NCI-H1417 (cell line): ENCODE measurements at regions not wholly inside any gene's neighbourhood (a gene's known extent, or its start where the extent isn't known, plus 50 kb on each side); places are given as distances from the start of the nearest gene placed in this dataset.

ENCODE experiments used
- DNase-seq, 3 experiments: peaks; one replicate each; lab custom pipeline; 2025; lab: John Stamatoyannopoulos, UW

DNA sequence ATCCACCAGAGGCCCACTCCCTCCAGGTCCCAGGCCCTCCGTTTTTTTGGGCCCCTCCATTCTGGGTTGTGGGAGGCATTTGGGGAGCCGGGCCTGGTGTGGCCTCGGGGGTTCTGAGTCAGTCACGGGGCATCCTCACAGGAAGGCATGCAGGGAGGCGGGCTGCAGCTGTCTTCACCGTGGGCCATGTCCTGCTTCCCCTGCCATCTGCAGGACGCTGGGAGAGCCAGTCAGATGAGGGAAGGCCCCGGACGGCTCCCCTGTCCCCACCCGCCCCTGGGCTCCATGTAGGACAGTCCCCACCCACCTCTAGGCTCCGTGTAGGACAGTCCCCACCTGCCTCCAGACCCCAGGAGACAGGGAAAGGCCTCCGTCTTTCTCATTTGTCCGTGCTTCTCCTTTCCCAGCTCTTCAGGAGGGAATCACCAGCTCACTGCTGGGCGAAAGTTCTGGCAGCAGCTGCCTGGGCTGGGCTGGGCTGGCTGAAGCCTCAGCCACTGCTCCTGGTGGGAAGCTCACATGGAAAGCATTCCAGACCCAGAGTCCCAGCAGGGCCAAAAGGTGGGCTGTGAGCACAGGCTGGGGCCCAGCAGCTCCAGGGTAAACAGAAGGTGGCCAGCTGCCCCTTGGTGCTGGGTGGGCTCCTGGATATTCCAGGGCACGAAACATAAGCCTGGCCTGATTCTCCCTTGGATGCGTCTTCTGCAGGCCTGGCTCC is 217.8 kb downstream of the KIF26A start:
- no peak for DNase-seq

DNA sequence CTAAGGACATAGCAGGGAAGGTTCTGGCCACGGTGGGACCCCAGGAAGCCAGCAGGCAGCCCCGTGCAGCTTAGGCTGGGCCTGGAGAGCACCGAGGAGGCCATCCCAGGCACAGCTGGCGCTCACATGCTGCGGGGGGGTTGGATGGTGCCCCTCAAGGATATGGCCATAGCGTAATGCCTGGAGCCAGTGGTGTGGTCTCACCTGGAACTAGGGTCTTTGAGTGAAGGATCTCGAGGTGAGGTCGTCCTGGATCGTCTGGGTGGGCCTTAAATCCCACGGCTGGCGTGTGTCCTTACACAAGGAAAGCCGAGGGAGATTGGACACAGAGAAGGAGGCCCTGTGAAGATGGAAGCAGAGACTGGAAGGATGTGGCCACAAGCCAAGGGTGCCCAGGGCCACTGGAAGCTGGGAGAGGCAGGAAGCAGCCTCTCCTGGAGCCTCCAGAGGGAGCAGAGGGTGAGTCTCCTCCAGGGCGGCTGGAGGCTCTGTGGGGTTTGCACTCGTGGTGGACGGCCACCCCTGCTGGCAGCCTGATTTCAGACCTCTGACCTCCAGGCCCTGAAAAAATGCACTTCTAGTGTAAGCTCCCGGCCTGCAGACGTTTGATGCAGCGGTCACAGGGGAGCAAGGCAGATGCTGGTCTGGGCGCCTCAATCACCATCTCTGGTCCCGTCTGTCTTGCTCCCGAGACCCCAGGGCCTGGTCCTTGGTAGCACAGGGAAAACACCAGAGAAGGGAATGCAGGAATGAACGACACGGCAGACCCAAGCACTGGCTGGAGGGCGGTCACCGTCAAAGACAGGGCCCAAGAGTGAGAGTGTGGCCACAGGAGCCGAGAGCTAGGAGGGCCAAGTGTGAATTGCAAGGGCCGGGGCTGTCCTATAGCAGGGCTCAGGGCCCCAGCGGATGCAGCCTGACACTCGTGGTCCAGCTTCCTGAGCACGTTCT is 218.6 kb downstream of the KIF26A start:
- DNase-seq: no peak

DNA sequence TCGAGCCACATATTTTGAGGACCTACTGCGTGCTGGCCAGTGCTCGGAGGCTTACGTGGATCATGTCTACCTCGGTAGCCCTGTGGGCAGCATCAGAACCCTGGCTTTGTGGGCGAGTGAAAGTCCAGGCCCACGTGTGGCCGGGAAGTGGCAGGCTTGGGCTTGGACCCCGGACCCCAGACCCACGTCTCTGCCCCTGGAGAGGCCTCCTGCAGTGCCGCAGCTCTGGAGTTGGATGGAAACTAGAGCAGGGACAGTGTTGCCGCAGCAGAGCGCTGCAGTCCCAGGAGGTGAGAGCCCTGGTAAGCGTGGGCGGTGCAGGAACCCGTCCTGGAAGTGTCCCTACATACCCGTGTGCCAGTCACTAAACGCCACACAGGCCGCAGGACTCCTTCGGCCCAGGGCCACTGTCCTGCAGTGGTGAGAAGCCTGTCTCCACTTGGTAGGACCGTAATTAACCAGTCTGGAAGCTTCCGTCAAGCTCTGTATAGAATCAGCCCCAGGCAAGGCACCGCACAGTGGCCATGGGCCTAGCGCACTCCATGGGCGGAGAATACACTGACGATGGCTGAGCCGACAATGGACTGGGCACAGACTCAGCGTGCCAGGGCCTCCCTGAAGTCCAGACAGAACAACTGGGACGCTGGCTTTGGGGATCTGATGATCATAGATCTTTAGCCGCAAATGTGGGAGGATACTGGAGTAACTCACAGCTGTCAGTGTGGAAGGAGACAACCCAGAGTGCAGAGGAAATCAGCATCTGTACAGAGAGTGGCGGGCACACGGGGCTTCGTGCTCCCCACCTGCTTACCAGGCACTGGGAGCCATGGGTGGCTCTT is 219.5 kb downstream of the KIF26A start:
- no peak for DNase-seq

DNA sequence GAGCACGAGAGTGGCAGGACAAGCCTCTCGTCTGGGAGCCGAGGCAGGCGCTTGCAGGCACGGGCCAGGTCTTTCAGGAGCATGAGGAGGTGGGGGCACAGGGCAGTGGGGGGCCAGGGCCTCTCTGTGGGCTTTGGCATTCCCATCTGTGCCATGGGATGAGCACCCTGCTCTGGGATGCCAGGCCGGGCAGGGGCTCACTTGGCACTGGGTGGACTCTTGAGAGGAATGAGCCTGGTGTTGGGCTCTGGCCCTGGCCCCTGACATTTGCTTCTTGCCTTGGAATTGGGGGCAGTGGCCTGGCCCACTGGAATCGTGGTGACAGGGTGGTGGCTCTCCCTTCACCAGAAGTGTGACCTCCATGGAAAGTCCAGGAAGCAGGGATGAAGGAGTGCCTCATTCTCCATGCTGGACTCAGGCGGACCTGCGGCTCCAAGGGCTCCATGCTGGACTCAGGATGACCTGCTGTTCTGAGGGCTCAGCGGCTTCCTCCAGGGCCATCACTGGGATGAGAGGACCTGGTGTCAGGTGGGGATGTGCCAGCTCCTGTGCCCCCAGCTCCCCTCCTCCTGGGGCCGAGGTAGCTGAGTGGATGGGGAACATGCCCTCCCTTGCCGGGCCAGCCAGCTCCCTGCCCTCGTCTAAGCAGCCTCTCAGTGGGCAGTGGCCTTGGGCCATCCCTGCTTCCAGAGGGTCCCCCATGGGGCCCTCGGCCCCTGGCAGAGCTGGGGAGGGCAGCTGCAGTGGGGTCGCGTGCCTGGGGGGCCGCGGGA is 220.3 kb downstream of the KIF26A start:
- no peak for DNase-seq

DNA sequence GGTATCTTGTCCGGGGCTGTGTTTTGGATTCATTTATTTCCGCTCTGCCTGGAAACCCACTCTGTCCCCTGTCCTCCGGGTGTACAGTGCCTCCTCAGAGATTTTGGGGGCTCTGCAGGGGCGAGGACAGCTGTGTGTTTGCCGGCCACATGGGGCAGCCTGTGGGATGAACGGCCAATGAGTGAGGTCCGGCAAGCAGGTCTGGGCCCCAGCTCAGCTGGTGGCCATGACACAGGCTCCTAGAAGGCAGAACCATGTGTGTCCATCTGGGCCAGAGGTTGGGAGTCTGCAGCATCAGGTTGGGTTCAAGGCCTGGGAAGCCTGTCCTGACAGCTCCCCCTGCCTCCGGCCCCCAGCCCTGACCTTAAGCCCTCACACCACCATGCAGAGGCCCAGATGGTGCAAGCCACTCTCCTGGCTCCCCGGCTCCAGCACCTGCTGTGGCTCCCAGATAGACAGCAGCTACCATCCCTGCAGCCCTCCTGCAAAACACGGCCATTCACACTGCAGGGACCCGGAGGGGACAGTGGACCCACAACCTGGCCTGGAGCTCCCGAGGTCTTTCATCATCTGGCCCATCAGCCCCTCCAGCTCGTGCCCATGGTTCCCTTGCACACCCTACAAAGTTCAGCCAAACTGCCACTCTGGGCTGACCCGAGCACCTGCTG is 220.1 kb upstream of the C14orf180 start:
- no peak for DNase-seq

DNA sequence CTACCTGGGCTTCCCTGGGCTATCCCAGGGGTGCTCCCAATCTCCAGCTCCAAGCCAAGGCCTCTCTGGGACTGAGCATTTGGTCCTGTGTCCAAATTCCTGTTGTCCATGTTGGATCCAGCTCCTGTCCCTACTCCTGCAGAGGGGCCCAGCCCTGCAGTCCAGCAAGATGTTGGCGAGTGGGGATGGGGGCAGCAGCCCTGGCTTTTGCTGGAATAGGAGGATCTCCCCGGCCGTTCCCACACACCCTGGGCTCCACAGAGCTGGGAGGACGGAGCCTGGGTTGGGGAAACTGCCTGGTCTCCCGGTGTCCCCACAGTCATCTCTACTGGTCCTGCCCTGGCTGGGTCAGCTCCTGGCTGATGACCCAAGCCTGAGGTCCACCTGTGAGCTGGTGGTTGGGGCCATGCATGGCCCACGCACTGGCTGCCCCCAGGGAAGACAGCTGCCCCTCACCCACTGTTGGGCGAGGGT is 219.6 kb upstream of the C14orf180 start:
- no peak for DNase-seq

DNA sequence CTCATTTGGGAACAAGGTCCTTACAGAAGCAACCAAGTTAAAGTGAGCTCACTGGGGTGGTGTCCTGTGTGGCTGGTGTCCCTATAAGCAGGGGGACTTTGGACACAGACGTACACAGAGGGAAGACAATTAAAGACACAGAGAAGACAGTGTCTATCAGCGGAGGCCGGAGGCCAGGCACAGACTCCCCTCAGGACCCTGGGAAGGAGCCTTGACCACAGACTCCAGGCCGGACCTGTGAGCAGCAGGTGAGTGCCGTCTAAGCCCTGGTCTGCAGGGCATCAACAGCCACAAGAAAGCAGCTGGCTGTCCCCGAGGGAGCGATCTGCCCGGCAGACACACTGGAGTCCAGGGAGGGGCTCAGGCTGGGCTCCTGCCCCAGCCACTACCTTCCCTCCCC is 219.1 kb upstream of the C14orf180 start:
- no peak for DNase-seq

DNA sequence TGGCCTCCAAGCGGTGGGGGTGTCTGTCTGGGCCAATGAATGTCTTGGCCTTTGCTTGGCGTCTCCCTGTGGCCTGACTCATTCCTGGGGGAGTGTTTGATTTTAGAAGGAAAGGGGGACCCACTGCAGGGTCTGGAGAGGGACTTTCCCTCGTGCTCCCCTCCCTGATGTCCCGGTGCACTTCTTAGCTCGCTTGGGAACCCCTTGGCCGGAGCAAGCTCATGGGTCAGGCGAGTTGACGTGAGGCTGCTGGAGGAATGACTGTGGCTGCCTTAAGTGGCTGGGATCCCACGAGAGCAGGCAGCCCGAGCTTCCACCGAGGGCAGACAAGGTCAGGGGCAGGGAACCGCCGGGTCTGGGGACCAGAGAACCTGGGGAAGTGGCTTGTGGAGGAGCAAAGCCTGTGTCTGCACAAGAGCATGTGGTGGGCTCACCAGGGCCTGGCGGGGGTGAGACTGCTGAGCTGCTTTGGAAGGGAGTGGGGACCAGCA is 218.4 kb upstream of the C14orf180 start:
- no peak for DNase-seq

DNA sequence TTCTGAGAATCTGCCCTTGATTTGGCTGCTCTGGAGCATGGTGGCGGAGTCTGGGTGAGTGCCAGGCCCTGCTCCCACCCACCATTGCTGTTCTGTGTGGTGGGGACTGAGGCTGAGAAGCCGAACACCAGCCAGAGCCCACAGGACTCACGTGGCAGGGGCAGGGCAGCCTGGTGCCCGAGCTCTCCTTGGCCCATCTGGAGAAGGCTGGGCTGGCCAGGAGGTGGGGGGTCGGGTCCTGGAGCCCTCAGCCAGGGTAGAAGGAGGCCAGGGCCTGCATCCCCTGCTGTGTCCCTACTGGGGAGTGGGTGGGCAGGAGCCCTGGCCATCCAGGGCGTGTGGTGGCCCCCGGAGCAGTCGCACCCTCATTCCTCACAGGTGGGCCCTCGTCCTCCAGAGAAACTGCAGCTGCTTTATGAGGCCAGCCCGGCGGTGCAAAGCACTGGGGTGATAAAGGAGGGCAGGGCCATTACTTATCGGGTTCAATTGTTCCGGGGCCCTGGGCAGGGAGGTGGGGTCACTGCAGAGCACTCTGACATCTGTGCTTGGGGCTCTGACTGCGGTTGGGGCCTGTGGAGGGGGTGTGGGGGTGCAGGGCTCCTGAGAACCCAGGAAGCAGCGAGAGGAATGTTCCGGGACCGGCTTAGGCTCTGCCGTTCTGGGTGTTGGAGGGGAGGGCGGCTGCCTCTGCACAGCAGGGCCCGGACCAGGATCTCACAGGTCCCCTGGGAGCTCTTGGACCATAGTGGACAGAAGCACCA is 217.5 kb upstream of the C14orf180 start:
- no peak for DNase-seq

DNA sequence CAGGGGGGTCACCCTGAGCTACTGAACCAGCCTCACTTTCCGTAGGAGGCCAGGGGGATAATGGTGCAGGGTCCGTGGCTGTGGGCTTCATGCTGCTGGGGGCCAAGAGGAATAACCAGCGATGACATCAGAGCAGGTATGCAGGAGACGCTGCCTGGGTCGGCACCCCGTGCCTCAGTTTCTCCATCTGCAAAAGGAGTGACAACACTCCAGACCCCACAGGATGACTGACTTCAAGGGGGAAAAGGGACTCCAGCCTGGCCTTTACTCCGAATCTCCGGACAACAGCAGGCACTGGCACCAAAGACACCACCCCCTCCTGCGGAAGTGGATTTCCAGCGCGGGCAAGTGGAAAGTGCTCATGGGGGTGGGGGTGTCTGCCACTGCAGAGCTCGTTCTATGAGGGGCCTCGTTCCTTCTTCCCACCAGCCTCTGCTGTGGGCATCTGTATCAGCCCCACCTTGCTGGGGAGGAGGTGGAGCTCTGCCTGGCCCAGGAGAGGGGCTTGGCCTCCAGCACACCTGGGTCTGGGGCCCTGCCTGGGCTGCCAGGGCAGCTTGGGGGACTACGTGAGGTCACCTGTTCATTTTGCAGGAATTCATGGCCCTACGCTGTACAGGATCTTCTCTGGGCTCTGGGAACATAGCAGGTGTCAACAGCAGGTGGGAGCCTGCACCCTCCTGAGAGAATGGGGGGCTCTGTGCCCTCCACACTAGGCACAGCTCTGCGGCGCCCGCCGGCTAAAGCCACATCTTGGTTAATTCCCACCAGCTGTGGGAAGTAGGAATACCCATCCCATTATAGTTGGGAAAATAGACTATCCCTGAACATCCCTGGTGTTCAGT is 216.6 kb upstream of the C14orf180 start:
- no peak for DNase-seq

DNA sequence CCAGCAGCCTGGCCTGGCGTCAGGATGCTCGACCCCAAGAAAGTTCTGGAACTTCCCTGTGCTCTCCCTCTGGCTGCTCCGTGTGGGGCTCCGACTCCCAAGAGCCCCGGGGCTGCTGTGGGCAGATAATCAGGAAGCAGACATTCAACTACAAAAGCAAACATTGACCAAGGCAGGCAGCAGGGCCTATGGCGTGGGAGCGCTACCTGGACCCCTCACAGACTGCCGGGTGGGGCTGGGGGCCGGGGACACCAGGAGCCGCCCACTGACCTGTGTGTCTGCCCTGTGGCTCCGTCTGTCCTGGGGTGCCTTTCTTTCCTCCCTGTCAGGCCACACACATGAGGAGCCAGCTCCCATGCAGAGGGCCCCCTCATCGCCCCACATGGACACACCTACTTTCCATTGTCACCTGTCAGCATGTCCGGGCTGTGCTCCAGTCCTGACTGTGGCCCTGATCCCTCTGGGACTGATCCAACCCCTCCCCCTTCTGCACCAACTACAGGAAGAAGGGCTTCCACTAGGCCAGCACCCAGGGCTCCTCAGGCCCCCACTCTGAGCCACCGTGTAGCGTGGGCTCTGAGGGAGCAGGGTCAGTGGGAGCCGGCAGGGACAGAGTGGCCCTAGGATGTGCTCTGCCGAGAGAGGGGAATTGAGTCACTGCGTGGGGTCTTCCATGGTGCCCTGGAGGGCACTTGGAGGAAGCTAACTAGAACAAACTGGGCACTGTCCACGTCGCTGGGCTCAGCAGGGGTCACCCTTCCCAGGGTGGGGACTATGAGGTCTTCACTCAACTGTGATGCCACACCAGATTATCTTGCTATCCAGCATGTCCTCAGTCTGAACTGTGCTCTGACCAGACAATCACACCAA is 215.4 kb upstream of the C14orf180 start:
- DNase-seq: no peak

DNA sequence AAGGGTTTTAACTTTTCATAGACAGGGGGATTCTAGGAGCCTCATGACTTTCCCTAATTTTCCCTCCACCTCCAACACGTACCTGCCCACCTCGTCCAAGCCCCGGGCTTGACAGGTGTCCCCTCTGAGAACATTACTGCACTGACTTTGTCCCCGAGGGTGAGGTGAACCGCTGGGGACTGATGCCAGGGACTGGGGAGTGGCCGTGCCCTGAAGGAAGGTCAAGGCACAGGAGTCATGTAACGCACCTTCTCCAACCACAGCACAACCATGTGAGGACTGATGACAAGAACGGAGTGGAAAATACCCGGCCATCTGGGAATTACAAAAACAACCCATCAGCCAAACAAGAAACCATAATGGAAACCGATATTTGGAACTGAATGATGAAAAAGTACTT is 214.7 kb upstream of the C14orf180 start:
- no peak for DNase-seq

DNA sequence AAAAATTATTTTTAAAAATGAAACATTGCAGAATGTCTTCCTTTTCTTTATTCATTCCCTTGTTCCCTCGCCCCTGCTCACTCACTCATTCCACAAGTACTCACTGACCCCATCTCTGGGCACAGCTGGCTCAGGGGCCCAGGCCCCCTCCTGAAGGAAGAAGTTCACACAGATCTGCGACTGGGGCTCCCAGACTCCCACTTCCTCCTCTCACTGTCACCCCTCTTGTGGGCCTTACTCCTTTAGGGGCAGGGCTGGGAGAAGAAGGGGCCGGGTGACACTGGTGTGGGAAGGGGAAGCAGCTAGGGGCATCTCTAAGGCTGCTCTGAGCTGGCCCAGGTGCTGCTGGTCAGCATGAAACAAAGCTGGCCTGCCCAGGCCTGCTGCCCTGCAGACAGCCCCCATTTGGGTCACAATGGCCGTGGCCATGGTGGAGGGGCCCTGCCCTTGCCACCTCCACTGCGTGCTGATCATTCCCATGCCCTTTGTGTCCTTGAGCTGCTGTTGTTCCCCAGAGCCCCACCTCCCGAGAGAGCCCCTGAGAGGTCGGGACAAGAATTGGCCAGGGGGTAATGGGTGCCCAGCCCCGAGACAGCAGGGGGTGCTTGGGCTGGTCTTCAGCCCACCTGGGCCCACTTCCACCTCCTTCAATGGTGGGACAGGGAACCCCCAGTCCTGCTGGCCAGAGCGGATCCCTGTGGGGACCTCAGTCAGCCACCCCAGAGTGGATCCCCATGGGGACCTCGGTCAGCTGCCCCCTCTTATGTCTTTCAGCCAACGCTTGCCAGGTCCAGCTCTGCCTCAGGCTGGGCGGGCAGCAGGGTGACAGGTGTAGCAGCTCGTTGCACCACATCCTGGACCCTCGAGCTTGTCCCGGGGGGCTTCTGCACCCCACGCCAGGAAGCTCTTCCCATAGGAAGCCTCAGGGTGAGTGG is 212.4 kb upstream of the C14orf180 start:
- DNase-seq: peak in 1 of 3 experiments; percentile 79

DNA sequence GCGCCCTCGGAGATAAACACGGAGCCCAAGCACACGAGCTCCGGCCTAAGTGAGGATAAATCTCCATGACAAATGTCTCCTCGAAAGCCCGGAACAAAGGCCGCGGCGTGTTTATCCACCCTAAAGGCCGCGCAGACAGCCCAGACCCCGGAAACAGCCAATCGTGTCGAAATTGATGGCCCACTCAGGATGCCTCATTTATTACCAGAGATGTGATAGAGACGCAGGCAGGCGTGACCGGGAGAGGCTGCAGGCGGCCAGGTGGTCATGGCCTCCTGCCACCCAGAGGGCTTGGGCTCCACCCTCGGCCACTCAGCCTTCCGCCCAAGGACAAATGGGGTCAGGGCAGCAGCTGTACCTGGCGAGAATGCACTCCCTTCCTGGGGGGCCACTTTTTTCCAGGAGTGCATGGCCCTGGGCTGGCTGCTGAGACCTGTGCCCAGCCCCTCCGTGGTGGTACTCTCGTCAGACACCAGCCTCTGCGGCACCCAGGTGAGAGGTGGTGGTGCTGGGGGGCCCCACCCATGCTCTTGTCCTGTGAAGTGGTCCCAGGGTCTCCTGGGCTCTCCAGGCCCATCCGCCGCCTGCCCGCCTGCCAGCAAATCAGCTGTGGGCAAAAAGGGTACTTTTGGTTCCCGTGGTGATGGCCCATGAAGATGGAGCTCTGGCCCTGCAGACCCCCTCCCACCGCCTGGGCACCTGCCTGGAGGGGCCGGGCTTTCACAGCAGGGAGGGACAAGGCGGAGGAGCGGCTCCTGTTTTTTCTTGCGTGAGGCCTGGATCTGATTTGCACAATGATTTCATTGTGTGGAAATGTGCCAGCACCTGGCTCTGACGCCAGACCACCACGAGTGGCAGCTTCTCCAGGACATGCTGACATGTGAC is 211.5 kb upstream of the C14orf180 start:
- DNase-seq: peak; percentile 89 to 99 (median 98)

DNA sequence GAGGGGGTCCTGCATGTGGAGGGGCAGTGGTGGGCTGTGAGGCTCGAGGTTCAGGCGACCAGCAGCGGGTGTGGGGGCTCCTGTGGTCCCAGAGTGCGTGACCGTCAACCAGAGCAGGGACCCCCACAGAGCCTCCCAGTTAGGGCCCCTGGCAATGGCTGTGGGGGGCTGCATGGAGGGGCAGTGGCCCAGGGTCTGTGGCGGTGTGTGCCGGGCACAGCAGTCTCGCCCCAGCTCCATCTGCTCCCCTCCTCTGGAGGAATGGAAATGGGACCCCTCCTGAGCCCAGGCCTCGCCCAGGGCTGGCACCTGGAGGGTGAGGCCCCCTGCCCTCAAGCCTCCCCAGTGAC is 210.8 kb upstream of the C14orf180 start:
- peak in 2 of 3 experiments; percentile 56 to 73 for DNase-seq

DNA sequence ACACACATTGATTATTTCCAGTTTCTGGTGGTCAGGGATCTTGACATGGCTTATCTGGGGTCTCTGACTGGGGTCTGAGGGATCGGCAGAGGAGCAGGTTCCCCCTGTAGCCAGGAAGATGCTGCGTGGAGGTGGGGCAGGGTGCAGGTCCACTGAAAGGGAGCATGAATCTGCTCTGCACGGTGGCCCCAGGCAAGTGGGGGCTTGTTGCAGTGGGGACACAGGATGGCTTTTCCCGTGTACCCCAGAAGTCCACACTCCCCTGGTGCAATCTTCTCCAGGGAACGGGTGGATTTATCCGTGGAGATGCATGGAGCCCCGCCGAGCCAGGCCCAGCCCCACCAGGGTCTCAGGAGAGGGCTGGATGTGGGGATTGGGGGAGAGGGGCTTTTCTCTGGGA is 210.4 kb upstream of the C14orf180 start:
- DNase-seq: no peak
